Endothelial cell (in vitro differentiated cells): ENCODE measurements at regions not wholly inside any gene's neighbourhood (a gene's known extent, or its start where the extent isn't known, plus 50 kb on each side); places are given as distances from the start of the nearest gene placed in this dataset.
"Not testable (repeated sequence)": the region's sequence is repeated elsewhere in the genome, so short reads cannot be mapped to it uniquely, and the experiment has no call there.

Source experiments
- DNase-seq: peaks from one replicate; pipeline ENCODE4 v3.0.0; 2021; ENCODE audit warnings: low spot score
- H3K27ac Mint-ChIP-seq: one replicate; pipeline ENCODE4 v1.8.0; 2021; ENCODE audit warnings: mixed read lengths, inconsistent platforms; ENCODE audit not compliant: unreplicated experiment
- H3K27me3 Mint-ChIP-seq: one replicate; pipeline ENCODE4 v1.8.0; 2021; ENCODE audit warnings: mild to moderate bottlenecking, moderate library complexity, mixed read lengths, inconsistent platforms; ENCODE audit not compliant: unreplicated experiment
- H3K36me3 Mint-ChIP-seq: one replicate; pipeline ENCODE4 v1.8.0; 2021; ENCODE audit warnings: mild to moderate bottlenecking, low read depth, mixed read lengths, inconsistent platforms; ENCODE audit not compliant: unreplicated experiment
- H3K4me1 Mint-ChIP-seq: one replicate; pipeline ENCODE4 v1.8.0; 2021; ENCODE audit warnings: mild to moderate bottlenecking, mixed read lengths, inconsistent platforms; ENCODE audit not compliant: unreplicated experiment
- H3K4me3 Mint-ChIP-seq: one replicate; pipeline ENCODE4 v1.8.0; 2021; ENCODE audit warnings: mild to moderate bottlenecking, mixed read lengths, inconsistent platforms; ENCODE audit not compliant: unreplicated experiment
- H3K9me3 Mint-ChIP-seq: one replicate; pipeline ENCODE4 v1.8.0; 2021; ENCODE audit warnings: mixed read lengths, inconsistent platforms; ENCODE audit not compliant: unreplicated experiment
- CTCF ChIP-seq: fragments of 200-600 bp; sonication (generic); IDR thresholded peaks from one replicate; pipeline ENCODE4 v1.5.0; 2021; ENCODE audit warnings: antibody characterized with exemption; ENCODE audit not compliant: unreplicated experiment

GRCh38 chr5:179453616-179454015 is 96.7 kb upstream of the RUFY1 start:
- peaks cover 17% of the 10 kb centered on the region for H3K9me3 Mint-ChIP-seq
- DNase-seq: no peak
- peaks cover 16% of the 10 kb centered on the region for H3K36me3 Mint-ChIP-seq
- H3K27ac Mint-ChIP-seq: no peak overlapping the region
- H3K4me1 Mint-ChIP-seq: no peaks in the 10 kb centered on the region
- peaks cover 22% of the 10 kb centered on the region for H3K27me3 Mint-ChIP-seq
- TF ChIP-seq CTCF: no peak
- peak overlapping the region; percentile 43 for H3K4me3 Mint-ChIP-seq

- H3K27ac Mint-ChIP-seq: no peak overlapping the region
- peaks cover 17% of the 10 kb centered on the region for H3K9me3 Mint-ChIP-seq
- no peak for DNase-seq
- no peak overlapping the region for H3K4me3 Mint-ChIP-seq
- H3K4me1 Mint-ChIP-seq: no peaks in the 10 kb centered on the region
- no peak for TF ChIP-seq CTCF
- H3K36me3 Mint-ChIP-seq: peaks cover 16% of the 10 kb centered on the region
- H3K27me3 Mint-ChIP-seq: peaks cover 22% of the 10 kb centered on the region
These were observed 97.8 kb upstream of the RUFY1 start for GRCh38 chr5:179452356-179453230.

- peaks cover 17% of the 10 kb centered on the region for H3K9me3 Mint-ChIP-seq
- no peak for TF ChIP-seq CTCF
- H3K27me3 Mint-ChIP-seq: peaks cover 22% of the 10 kb centered on the region
- no peaks in the 10 kb centered on the region for H3K4me1 Mint-ChIP-seq
- H3K27ac Mint-ChIP-seq: no peak overlapping the region
- peaks cover 16% of the 10 kb centered on the region for H3K36me3 Mint-ChIP-seq
- DNase-seq: no peak
- H3K4me3 Mint-ChIP-seq: no peak overlapping the region
These were observed 98.5 kb upstream of the RUFY1 start for GRCh38 chr5:179451828-179452196.

GRCh38 chr5:179451114-179451827 is 99.1 kb upstream of the RUFY1 start:
- peaks cover 21% of the 10 kb centered on the region for H3K27me3 Mint-ChIP-seq
- peaks cover 13% of the 10 kb centered on the region for H3K36me3 Mint-ChIP-seq
- no peak overlapping the region for H3K4me3 Mint-ChIP-seq
- H3K27ac Mint-ChIP-seq: no peak overlapping the region
- no peak for DNase-seq
- H3K4me1 Mint-ChIP-seq: no peaks in the 10 kb centered on the region
- peaks cover 14% of the 10 kb centered on the region for H3K9me3 Mint-ChIP-seq
- TF ChIP-seq CTCF: no peak

GRCh38 chr5:179449950-179450349 is 100.4 kb upstream of the RUFY1 start:
- not testable (repeated sequence) for H3K4me1 Mint-ChIP-seq, H3K4me3 Mint-ChIP-seq, H3K27ac Mint-ChIP-seq, DNase-seq
- peaks cover 18% of the 10 kb centered on the region for H3K27me3 Mint-ChIP-seq
- peaks cover 13% of the 10 kb centered on the region for H3K9me3 Mint-ChIP-seq
- H3K36me3 Mint-ChIP-seq: peaks cover 13% of the 10 kb centered on the region

- H3K27ac Mint-ChIP-seq, DNase-seq, H3K27me3 Mint-ChIP-seq, H3K9me3 Mint-ChIP-seq, H3K36me3 Mint-ChIP-seq, H3K4me3 Mint-ChIP-seq, H3K4me1 Mint-ChIP-seq: not testable (repeated sequence)
These were observed 102.1 kb upstream of the RUFY1 start for GRCh38 chr5:179448282-179448681.

GRCh38 chr5:179442289-179442688 is 97.0 kb upstream of the ADAMTS2 start:
- not testable (repeated sequence) for H3K36me3 Mint-ChIP-seq, H3K27me3 Mint-ChIP-seq, H3K4me1 Mint-ChIP-seq, H3K4me3 Mint-ChIP-seq, H3K9me3 Mint-ChIP-seq, DNase-seq, H3K27ac Mint-ChIP-seq
